HG03135 (cell line): ENCODE measurements at regions not wholly inside any gene's neighbourhood (a gene's known extent, or its start where the extent isn't known, plus 50 kb on each side); places are given as distances from the start of the nearest gene placed in this dataset.
A peak's percentile ranks its signal among the peaks of the same experiment; 100 is the strongest.

Experiments used
- ATAC-seq: cut with Tn5 transposase; IDR thresholded peaks from one replicate; pipeline ENCODE4 v1.9.1; 2021; ENCODE audit warnings: mild to moderate bottlenecking, moderate library complexity; ENCODE audit not compliant: unreplicated experiment

GRCh38 chr6:87995461-87995860, 52.2 kb upstream of the SPACA1 start:
- no peak for ATAC-seq

- no peak for ATAC-seq
Observed at GRCh38 chr6:87993356-87993755, 54.3 kb upstream of the SPACA1 start.

- ATAC-seq = no peak
Observed at GRCh38 chr6:87990871-87991270, 56.8 kb upstream of the SPACA1 start.

GRCh38 chr6:87982134-87982533, 65.5 kb upstream of the SPACA1 start:
- no peak for ATAC-seq

GRCh38 chr6:87979737-87980136, 67.9 kb upstream of the SPACA1 start:
- no peak for ATAC-seq

GRCh38 chr6:87976616-87977015, 71.0 kb upstream of the SPACA1 start:
- no peak for ATAC-seq

GRCh38 chr6:87975561-87975960, 72.1 kb upstream of the SPACA1 start:
- ATAC-seq = no peak

GRCh38 chr6:87972279-87972678, 75.4 kb upstream of the SPACA1 start:
- no peak for ATAC-seq

GRCh38 chr6:87971605-87972262, 75.9 kb upstream of the SPACA1 start:
- ATAC-seq = no peak

GRCh38 chr6:87968435-87969278, 79.0 kb upstream of the SPACA1 start:
- peak; percentile 67 for ATAC-seq

GRCh38 chr6:87965806-87966205, 81.8 kb upstream of the SPACA1 start:
- ATAC-seq = no peak

- no peak for ATAC-seq
Observed at GRCh38 chr6:87959083-87959482, 88.6 kb upstream of the SPACA1 start.

- no peak for ATAC-seq
Observed at GRCh38 chr6:87951751-87952150, 95.9 kb upstream of the SPACA1 start.

GRCh38 chr6:87950614-87951013, 97.0 kb upstream of the SPACA1 start:
- no peak for ATAC-seq

- ATAC-seq = no peak
Observed at GRCh38 chr6:87949194-87949593, 98.4 kb upstream of the SPACA1 start.

GRCh38 chr6:87946669-87947068, 101.0 kb upstream of the SPACA1 start:
- ATAC-seq = no peak

- no peak for ATAC-seq
Observed at GRCh38 chr6:87945966-87946365, 101.7 kb upstream of the SPACA1 start.

- ATAC-seq = no peak
Observed at GRCh38 chr6:87945181-87945580, 102.5 kb upstream of the SPACA1 start.

GRCh38 chr6:87944541-87944954, 103.1 kb upstream of the SPACA1 start:
- no peak for ATAC-seq

- ATAC-seq = no peak
Observed at GRCh38 chr6:87943191-87943590, 104.5 kb upstream of the SPACA1 start.

- no peak for ATAC-seq
Observed at GRCh38 chr6:87941556-87942358, 105.9 kb upstream of the SPACA1 start.

GRCh38 chr6:87939776-87940175, 107.9 kb upstream of the SPACA1 start:
- ATAC-seq = no peak
